Suppressor macrophage (primary cell): ENCODE measurements at regions not wholly inside any gene's neighbourhood (a gene's known extent, or its start where the extent isn't known, plus 50 kb on each side); places are given as distances from the start of the nearest gene placed in this dataset.

Experiments used
- DNase-seq, 4 experiments: peaks; one replicate each; pipeline ENCODE4 v3.0.0-alpha.2; 2020 to 2022

GRCh38 chr13:33953781-33954180, 135.8 kb downstream of the RFC3 start:
- no peak for DNase-seq

GRCh38 chr13:33956346-33956745, 138.4 kb downstream of the RFC3 start:
- no peak for DNase-seq

GRCh38 chr13:33957497-33957905, 139.6 kb downstream of the RFC3 start:
- DNase-seq: no peak

- DNase-seq: no peak
These were observed 141.0 kb downstream of the RFC3 start for GRCh38 chr13:33958964-33959363.

- DNase-seq: no peak
These were observed 145.2 kb downstream of the RFC3 start for GRCh38 chr13:33963134-33963533.

GRCh38 chr13:33963895-33964294, 145.9 kb downstream of the RFC3 start:
- DNase-seq: no peak

- DNase-seq: no peak
These were observed 150.9 kb downstream of the RFC3 start for GRCh38 chr13:33968520-33969507.

GRCh38 chr13:33970746-33971561, 153.0 kb downstream of the RFC3 start:
- no peak for DNase-seq

- DNase-seq: no peak
These were observed 153.5 kb downstream of the RFC3 start for GRCh38 chr13:33971562-33971819.

- DNase-seq: no peak
These were observed 155.2 kb downstream of the RFC3 start for GRCh38 chr13:33973194-33973593.

- DNase-seq: no peak
These were observed 159.0 kb downstream of the RFC3 start for GRCh38 chr13:33976965-33977364.

- DNase-seq: no peak
These were observed 160.7 kb downstream of the RFC3 start for GRCh38 chr13:33978653-33979052.

GRCh38 chr13:33992881-33993336, 175.0 kb downstream of the RFC3 start:
- DNase-seq: no peak

GRCh38 chr13:33994198-33994597, 176.2 kb downstream of the RFC3 start:
- DNase-seq: no peak

- DNase-seq: no peak
These were observed 177.0 kb downstream of the RFC3 start for GRCh38 chr13:33994826-33995502.

- DNase-seq: no peak
These were observed 178.7 kb downstream of the RFC3 start for GRCh38 chr13:33996636-33997035.

- DNase-seq: no peak
These were observed 179.6 kb downstream of the RFC3 start for GRCh38 chr13:33997574-33997973.

GRCh38 chr13:33999811-34000605, 182.1 kb downstream of the RFC3 start:
- no peak for DNase-seq

GRCh38 chr13:34000955-34001354, 183.0 kb downstream of the RFC3 start:
- no peak for DNase-seq

GRCh38 chr13:34001389-34001788, 183.4 kb downstream of the RFC3 start:
- DNase-seq: no peak

- no peak for DNase-seq
These were observed 184.2 kb downstream of the RFC3 start for GRCh38 chr13:34002141-34002540.

GRCh38 chr13:34002924-34003323, 185.0 kb downstream of the RFC3 start:
- no peak for DNase-seq
